ENCODE measurements at regions not wholly inside any gene's neighbourhood (a gene's known extent, or its start where the extent isn't known, plus 50 kb on each side); places are given as distances from the start of the nearest gene placed in this dataset.
"Not testable (repeated sequence)": the region's sequence is repeated elsewhere in the genome, so short reads cannot be mapped to it uniquely, and the experiment has no call there.

GRCh38 chr5:106387767-106388166 lies 1283.0 kb downstream of the EFNA5 start:
- TF ChIP-seq, protein P1, sequence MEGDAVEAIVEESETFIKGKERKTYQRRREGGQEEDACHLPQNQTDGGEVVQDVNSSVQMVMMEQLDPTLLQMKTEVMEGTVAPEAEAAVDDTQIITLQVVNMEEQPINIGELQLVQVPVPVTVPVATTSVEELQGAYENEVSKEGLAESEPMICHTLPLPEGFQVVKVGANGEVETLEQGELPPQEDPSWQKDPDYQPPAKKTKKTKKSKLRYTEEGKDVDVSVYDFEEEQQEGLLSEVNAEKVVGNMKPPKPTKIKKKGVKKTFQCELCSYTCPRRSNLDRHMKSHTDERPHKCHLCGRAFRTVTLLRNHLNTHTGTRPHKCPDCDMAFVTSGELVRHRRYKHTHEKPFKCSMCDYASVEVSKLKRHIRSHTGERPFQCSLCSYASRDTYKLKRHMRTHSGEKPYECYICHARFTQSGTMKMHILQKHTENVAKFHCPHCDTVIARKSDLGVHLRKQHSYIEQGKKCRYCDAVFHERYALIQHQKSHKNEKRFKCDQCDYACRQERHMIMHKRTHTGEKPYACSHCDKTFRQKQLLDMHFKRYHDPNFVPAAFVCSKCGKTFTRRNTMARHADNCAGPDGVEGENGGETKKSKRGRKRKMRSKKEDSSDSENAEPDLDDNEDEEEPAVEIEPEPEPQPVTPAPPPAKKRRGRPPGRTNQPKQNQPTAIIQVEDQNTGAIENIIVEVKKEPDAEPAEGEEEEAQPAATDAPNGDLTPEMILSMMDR (IDR thresholded peaks at IDR 0.05; ENCODE audit: low read depth, low read length) = not testable (repeated sequence)
- not testable (repeated sequence) for TF ChIP-seq EZH2phosphoT487 (IDR thresholded peaks at IDR 0.05; ENCODE audit: low read depth)
